GM10266 (cell line): ENCODE measurements at regions not wholly inside any gene's neighbourhood (a gene's known extent, or its start where the extent isn't known, plus 50 kb on each side); places are given as distances from the start of the nearest gene placed in this dataset.
A peak's percentile ranks its signal among the peaks of the same experiment; 100 is the strongest.

Source experiments
- DNase-seq: peaks from one replicate; pipeline ENCODE4 v3.0.0; 2012; ENCODE audit errors: extremely low spot score
- TF ChIP-seq, protein P1 (sequence below): IDR thresholded peaks from 2 replicates; pipeline ENCODE4 v1.5.1; 2012; ENCODE audit warnings: mild to moderate bottlenecking, low read depth; ENCODE audit not compliant: control insufficient read depth, insufficient read depth; ENCODE audit errors: missing control alignments

GRCh38 chr21:25254491-25255174 is 352.6 kb downstream of the MRPL39 start:
- no peak for DNase-seq
- TF ChIP-seq, protein P1, sequence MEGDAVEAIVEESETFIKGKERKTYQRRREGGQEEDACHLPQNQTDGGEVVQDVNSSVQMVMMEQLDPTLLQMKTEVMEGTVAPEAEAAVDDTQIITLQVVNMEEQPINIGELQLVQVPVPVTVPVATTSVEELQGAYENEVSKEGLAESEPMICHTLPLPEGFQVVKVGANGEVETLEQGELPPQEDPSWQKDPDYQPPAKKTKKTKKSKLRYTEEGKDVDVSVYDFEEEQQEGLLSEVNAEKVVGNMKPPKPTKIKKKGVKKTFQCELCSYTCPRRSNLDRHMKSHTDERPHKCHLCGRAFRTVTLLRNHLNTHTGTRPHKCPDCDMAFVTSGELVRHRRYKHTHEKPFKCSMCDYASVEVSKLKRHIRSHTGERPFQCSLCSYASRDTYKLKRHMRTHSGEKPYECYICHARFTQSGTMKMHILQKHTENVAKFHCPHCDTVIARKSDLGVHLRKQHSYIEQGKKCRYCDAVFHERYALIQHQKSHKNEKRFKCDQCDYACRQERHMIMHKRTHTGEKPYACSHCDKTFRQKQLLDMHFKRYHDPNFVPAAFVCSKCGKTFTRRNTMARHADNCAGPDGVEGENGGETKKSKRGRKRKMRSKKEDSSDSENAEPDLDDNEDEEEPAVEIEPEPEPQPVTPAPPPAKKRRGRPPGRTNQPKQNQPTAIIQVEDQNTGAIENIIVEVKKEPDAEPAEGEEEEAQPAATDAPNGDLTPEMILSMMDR: no peak

DNA sequence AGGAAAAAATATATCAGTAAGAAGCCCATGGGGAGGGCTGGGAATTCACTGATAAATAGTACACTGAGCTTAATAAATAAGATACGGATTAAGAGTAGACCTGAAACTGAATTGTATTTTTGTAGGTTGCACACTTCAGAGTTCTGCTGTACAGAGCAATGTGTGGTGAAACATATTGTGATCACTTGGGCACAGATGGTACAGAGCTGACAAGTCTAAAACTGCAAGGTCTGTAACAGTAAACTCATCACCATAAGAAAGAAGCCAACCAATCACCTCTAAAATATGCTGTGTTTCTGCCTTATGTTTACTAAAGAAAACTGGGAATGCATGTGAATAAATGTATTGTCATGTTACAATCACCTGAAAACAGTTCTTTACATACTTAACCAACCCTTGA is 360.7 kb downstream of the MRPL39 start:
- no peak for DNase-seq
- TF ChIP-seq, protein P1: no peak

- TF ChIP-seq, protein P1: no peak
Observed at GRCh38 chr21:25244735-25245134, 362.5 kb downstream of the MRPL39 start.

GRCh38 chr21:25243808-25244207 is 363.5 kb downstream of the MRPL39 start:
- TF ChIP-seq, protein P1: no peak
- no peak for DNase-seq

More at GRCh38 chr21:25244735-25245134, 362.5 kb downstream of the MRPL39 start:
- DNase-seq: no peak

DNA sequence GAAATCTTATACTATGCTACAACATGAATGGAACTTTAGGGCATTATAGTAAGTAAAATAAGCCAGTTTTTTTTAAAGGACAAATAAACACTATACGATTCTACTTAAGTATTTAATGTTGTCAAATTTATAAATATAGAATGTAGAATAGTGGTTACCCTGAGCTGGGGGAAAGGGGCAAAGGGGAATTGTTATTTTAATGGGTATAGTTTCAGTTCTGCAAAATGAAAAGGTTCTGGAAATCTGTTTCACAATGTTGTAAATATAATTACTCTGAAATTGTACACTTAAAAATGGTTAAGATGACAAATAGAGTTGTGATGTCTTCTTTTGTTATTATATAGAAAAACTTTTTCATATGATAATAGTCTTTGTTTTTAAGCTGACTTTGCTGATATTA is 366.3 kb downstream of the MRPL39 start:
- no peak for DNase-seq
- TF ChIP-seq, protein P1: no peak

GRCh38 chr21:25234857-25235801 is 372.2 kb downstream of the MRPL39 start:
- DNase-seq: peak; percentile 15
- TF ChIP-seq, protein P1: no peak
